Endothelial cell of umbilical vein (primary cell): ENCODE measurements at regions not wholly inside any gene's neighbourhood (a gene's known extent, or its start where the extent isn't known, plus 50 kb on each side); places are given as distances from the start of the nearest gene placed in this dataset.

ENCODE experiments used
- BruUV-seq: library from RNA; stranded (reverse); fragments of 400-500 nt; replicated peaks from 2 replicates; lab custom pipeline; 2021; lab: Mats Ljungman, UMichigan
- CTCF ChIA-PET: fragments of 300-600, 350-600 bp; sonication (Branson Sonifier 250); formaldehyde crosslinking; loops from one replicate; lab custom pipeline; 2021; ENCODE audit warnings: antibody characterized with exemption, inconsistent platforms; lab: Charles Lee
- POLR2A ChIA-PET: fragments of 300-600, 350-600 bp; sonication (Branson Sonifier 250); formaldehyde crosslinking; loops from one replicate; lab custom pipeline; 2021; ENCODE audit warnings: antibody characterized with exemption, inconsistent platforms; lab: Charles Lee
- DNase-seq: peaks from one replicate; pipeline ENCODE4 v3.0.0-alpha.2; 2011; ENCODE audit warnings: low read depth, low spot score
- FAIRE-seq: peaks from 2 replicates; lab custom pipeline; 2011; peaks lifted over from hg19 to GRCh38; lab: Jason Lieb, UNC
- H2AFZ ChIP-seq: 2 replicates; pipeline ENCODE4 v1.6.0; 2012; ENCODE audit warnings: low read depth, low read length, control low read depth, inconsistent platforms
- H3K27ac ChIP-seq: 2 replicates; pipeline ENCODE4 v1.5.1; 2011; ENCODE audit warnings: low read depth, mild to moderate bottlenecking, control low read depth, low read length, moderate library complexity; ENCODE audit not compliant: insufficient read depth
- H3K27me3 ChIP-seq, 2 experiments: 2 replicates each; pipeline versions ENCODE4 v1.6.0 to v1.6.1; 2011; ENCODE audit warnings: low read length in 2 of 2, mixed read lengths in 1 of 2; ENCODE audit not compliant: control insufficient read depth in 2 of 2, insufficient read depth in 2 of 2
- H3K36me3 ChIP-seq, 2 experiments: 2 replicates in 1 of 2; 3 replicates in 1 of 2; pipeline ENCODE4 v1.5.1; 2011; ENCODE audit warnings: low read length in 2 of 2, mild to moderate bottlenecking in 1 of 2, moderate library complexity in 1 of 2; ENCODE audit not compliant: control insufficient read depth in 2 of 2, insufficient read depth in 2 of 2; ENCODE audit errors: extremely low read depth in 1 of 2
- H3K4me1 ChIP-seq: 3 replicates; pipeline ENCODE4 v1.5.1; 2011; ENCODE audit warnings: mild to moderate bottlenecking, low read length; ENCODE audit not compliant: control insufficient read depth, insufficient read depth; ENCODE audit errors: extremely low read depth
- H3K4me2 ChIP-seq: 2 replicates; pipeline ENCODE4 v1.6.1; 2011; ENCODE audit warnings: low read length, control low read depth, mixed read lengths; ENCODE audit not compliant: insufficient read depth
- H3K4me3 ChIP-seq, 3 experiments: fragments of 200-600 bp in 1 of 3; sonication (generic), shearing (Covaris generic) in 1 of 3; replicated peaks in 1 of 3; 2 replicates each; pipeline ENCODE4 v1.5.1; 2011 to 2016; ENCODE audit warnings: control low read depth in 3 of 3, low read length in 3 of 3, mild to moderate bottlenecking in 2 of 3, inconsistent platforms in 1 of 3, low read depth in 1 of 3, moderate library complexity in 1 of 3; ENCODE audit not compliant: insufficient read depth in 1 of 3
- H3K79me2 ChIP-seq: 2 replicates; pipeline ENCODE4 v1.6.0; 2012; ENCODE audit warnings: low read length, inconsistent platforms; ENCODE audit not compliant: control insufficient read depth, insufficient read depth
- H3K9ac ChIP-seq: replicated peaks from 2 replicates; pipeline ENCODE3; 2011; ENCODE audit warnings: low read length, control low read depth; ENCODE audit not compliant: insufficient read depth; ENCODE audit errors: extremely low read depth
- H3K9me1 ChIP-seq: replicated peaks from 3 replicates; pipeline ENCODE4 v1.6.0; 2011; ENCODE audit warnings: mild to moderate bottlenecking, low read length; ENCODE audit not compliant: control insufficient read depth, insufficient read depth; ENCODE audit errors: extremely low read depth
- H3K9me3 ChIP-seq: replicated peaks from 2 replicates; pipeline ENCODE4 v1.5.1; 2012; ENCODE audit warnings: low read length, inconsistent platforms; ENCODE audit not compliant: control insufficient read depth, insufficient read depth
- H4K20me1 ChIP-seq: replicated peaks from 2 replicates; pipeline ENCODE3; 2011; ENCODE audit warnings: mild to moderate bottlenecking, low read length; ENCODE audit not compliant: control insufficient read depth, insufficient read depth; ENCODE audit errors: extremely low read depth
- EZH2 ChIP-seq: IDR thresholded peaks from 2 replicates; pipeline ENCODE4 v1.6.1; 2012; ENCODE audit warnings: borderline replicate concordance, low read depth, mild to moderate bottlenecking, moderate library complexity, low read length, inconsistent platforms; ENCODE audit not compliant: severe bottlenecking
- FOS ChIP-seq: IDR thresholded peaks from 2 replicates; pipeline ENCODE4 v1.6.1; 2011; ENCODE audit warnings: mild to moderate bottlenecking, low read length, moderate library complexity, borderline replicate concordance; ENCODE audit not compliant: insufficient read depth
- GATA2 ChIP-seq: IDR thresholded peaks from 2 replicates; pipeline ENCODE4 v1.7.0; 2011; ENCODE audit warnings: low read depth, mild to moderate bottlenecking, moderate library complexity, mixed read lengths, low read length; ENCODE audit not compliant: insufficient read length, insufficient read depth
- JUN ChIP-seq: IDR thresholded peaks from 2 replicates; pipeline ENCODE4 v1.6.1; 2011; ENCODE audit warnings: borderline replicate concordance, low read depth; ENCODE audit not compliant: insufficient read length, insufficient read depth
- MAX ChIP-seq: IDR thresholded peaks from 2 replicates; pipeline ENCODE4 v1.6.1; 2011; ENCODE audit not compliant: insufficient read depth, insufficient read length
- MYC ChIP-seq: IDR thresholded peaks from one replicate; pipeline ENCODE4 v1.6.1; 2011; ENCODE audit warnings: mild to moderate bottlenecking, low read depth, low read length
- POLR2A ChIP-seq: IDR thresholded peaks from 2 replicates; pipeline ENCODE4 v1.6.1; 2012; ENCODE audit warnings: low read depth, mild to moderate bottlenecking, control low read depth, low read length
- POLR2AphosphoS5 ChIP-seq: IDR thresholded peaks from 2 replicates; pipeline ENCODE4 v1.6.1; 2012; ENCODE audit warnings: low read depth, mild to moderate bottlenecking, control low read depth, low read length, moderate library complexity; ENCODE audit not compliant: insufficient read depth
- dilution Hi-C: fragments of 300-500 bp; cut with MboI; formaldehyde crosslinking; loops from one replicate; pipeline ENCODE4 v1.15.0; 2019; ENCODE audit warnings: low sequenced_read_pairs; ENCODE audit not compliant: extremely low pct_ligation_motif_present
- intact Hi-C: fragments of 100-400 bp; cut with micrococcal nuclease; formaldehyde crosslinking; loops from one replicate; pipeline ENCODE4 v1.10.0; 2022
- TF ChIP-seq, protein P1 (sequence below), 2 donors: IDR thresholded peaks; 1 replicate in 1 of 2; 2 replicates in 1 of 2; pipeline ENCODE4 v1.5.1; 2011; ENCODE audit warnings: low read length in 2 of 2, mild to moderate bottlenecking in 2 of 2, moderate library complexity in 2 of 2, control low read depth in 1 of 2, inconsistent platforms in 1 of 2, low read depth in 1 of 2; ENCODE audit not compliant: insufficient read depth in 1 of 2; ENCODE audit errors: extremely low read depth in 1 of 2

GRCh38 chr9:25889661-25890060 is 211.4 kb upstream of the TUSC1 start:
- FAIRE-seq (no peak), DNase-seq (no peak)
- no peak overlapping the region for H2AFZ ChIP-seq
- intact Hi-C loops (no loop called here), dilution Hi-C loops (no loop called here)
- no peak overlapping the region for H3K4me2 ChIP-seq
- H3K79me2 ChIP-seq, result no peaks in the 10 kb centered on the region
- H3K9me3 ChIP-seq, result no peaks in the 10 kb centered on the region
- H3K4me1 ChIP-seq, result no peaks in the 10 kb centered on the region
- BruUV-seq, result no TSS peak
- no peaks in the 10 kb centered on the region for H3K9me1 ChIP-seq
- no peaks in the 10 kb centered on the region for H3K36me3 ChIP-seq
- no peak overlapping the region for H3K27ac ChIP-seq
- ChIA-PET POLR2A (no interaction called here), CTCF (interaction anchor here (1.4 kb wide), 1 partner anchor 72 kb away, joined by 3 read pairs; no protein-coding TSS in a partner anchor)
- no peak overlapping the region for H3K9ac ChIP-seq
- TF ChIP-seq, protein P1, sequence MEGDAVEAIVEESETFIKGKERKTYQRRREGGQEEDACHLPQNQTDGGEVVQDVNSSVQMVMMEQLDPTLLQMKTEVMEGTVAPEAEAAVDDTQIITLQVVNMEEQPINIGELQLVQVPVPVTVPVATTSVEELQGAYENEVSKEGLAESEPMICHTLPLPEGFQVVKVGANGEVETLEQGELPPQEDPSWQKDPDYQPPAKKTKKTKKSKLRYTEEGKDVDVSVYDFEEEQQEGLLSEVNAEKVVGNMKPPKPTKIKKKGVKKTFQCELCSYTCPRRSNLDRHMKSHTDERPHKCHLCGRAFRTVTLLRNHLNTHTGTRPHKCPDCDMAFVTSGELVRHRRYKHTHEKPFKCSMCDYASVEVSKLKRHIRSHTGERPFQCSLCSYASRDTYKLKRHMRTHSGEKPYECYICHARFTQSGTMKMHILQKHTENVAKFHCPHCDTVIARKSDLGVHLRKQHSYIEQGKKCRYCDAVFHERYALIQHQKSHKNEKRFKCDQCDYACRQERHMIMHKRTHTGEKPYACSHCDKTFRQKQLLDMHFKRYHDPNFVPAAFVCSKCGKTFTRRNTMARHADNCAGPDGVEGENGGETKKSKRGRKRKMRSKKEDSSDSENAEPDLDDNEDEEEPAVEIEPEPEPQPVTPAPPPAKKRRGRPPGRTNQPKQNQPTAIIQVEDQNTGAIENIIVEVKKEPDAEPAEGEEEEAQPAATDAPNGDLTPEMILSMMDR (IDR thresholded peaks at IDR 0.05; ENCODE audit: extremely low read depth in 1 of 2, insufficient read depth in 1 of 2, low read depth in 1 of 2, low read length in 2 of 2), result no peak
- no peak for TF ChIP-seq POLR2AphosphoS5
- TF ChIP-seq MAX, result no peak
- no peak for TF ChIP-seq POLR2A
- TF ChIP-seq GATA2, result no peak
- TF ChIP-seq MYC, result no peak
- TF ChIP-seq JUN, result no peak
- no peak for TF ChIP-seq FOS
- no peak for TF ChIP-seq EZH2
- no peaks in the 10 kb centered on the region for H3K27me3 ChIP-seq
- no peak overlapping the region for H3K4me3 ChIP-seq
- H4K20me1 ChIP-seq, result no peaks in the 10 kb centered on the region
